ENCODE measurements at regions not wholly inside any gene's neighbourhood (a gene's known extent, or its start where the extent isn't known, plus 50 kb on each side); places are given as distances from the start of the nearest gene placed in this dataset.

DNA sequence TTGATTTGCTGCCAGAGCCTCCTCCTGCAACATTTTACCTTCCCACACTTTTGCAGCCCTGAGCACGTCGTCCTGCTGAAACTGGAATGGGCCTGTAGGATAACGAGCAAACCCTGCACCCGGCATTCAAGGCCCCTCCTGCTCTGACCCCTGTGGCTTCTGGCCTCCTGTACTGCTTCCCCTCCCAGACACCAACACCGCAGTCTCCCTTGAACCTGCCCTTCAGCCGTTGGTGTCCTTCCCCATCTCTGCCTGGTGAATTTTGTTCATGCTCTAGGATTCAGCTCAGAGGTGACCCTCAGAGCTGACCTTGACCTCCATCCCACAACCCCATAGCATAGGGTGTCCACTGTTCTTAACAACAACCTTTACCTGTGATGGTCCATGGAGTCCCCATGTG lies 535.1 kb downstream of the MATN1 start:
- WGBS = 83% methylated on average over 6 of the region's 6 CpGs
- DNase-seq (ENCODE audit: low read depth in 6 of 9, low spot score in 9 of 9) = no peak

DNA sequence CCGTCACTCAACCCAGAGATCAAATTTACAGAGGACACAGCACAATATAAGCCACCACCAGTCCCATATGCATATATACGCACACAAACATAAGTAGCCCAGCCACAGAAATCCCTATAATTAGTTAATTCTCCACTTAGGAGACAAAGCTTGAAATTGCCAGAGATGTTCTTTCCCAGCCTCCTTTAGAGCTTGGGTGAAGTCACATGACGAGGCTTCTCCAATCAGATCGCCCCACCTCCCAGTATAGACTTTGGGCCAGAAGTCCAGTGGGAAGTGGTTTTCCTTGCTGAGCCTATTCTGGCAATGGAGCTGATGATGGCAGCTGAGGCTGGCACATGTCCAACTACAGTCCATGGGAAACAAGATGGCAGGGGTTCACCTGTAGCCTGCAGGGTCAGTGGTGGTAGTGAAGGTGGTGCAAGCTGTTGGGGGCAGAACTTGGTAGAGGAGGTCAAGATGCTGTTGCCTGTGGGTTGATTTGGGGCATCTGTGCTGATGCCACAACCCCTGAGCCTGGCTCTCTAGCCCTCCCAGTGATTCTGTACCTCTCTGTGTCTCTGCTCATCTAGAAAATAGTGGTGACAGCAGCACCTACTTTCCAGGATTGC lies 535.9 kb downstream of the MATN1 start:
- Histone ChIP-seq H3K36me3 (ENCODE audit: control insufficient read depth in 2 of 2, insufficient read depth in 2 of 2, low read length in 1 of 2) (no peaks in the 10 kb centered on the region), H3K4me1 (ENCODE audit: control insufficient read depth in 2 of 2, insufficient read depth in 2 of 2, low read length in 2 of 2) (no peaks in the 10 kb centered on the region), H3K4me3 (ENCODE audit: low read length in 2 of 2) (no peak overlapping the region), H3K27me3 (ENCODE audit: control insufficient read depth in 2 of 2, insufficient read depth in 1 of 2, low read length in 1 of 2) (no peaks in the 10 kb centered on the region), H3K9me3 (ENCODE audit: control insufficient read depth in 2 of 2, insufficient read depth in 1 of 2, low read length in 1 of 2) (no peaks in the 10 kb centered on the region), H3K27ac (ENCODE audit: low read depth in 1 of 2, low read length in 1 of 2) (no peak overlapping the region)
- 96% methylated on average over 4 of the region's 4 CpGs for WGBS
- no peak for DNase-seq (ENCODE audit: low read depth in 6 of 9, low spot score in 9 of 9)

More for the DNA sequence above, 535.1 kb downstream of the MATN1 start:
- Histone ChIP-seq H3K27me3 (ENCODE audit: control insufficient read depth in 2 of 2, insufficient read depth in 1 of 2, low read length in 1 of 2) (no peaks in the 10 kb centered on the region), H3K4me1 (ENCODE audit: control insufficient read depth in 2 of 2, insufficient read depth in 2 of 2, low read length in 2 of 2) (no peaks in the 10 kb centered on the region), H3K4me3 (ENCODE audit: low read length in 2 of 2) (no peak overlapping the region), H3K27ac (ENCODE audit: low read depth in 1 of 2, low read length in 1 of 2) (no peak overlapping the region), H3K9me3 (ENCODE audit: control insufficient read depth in 2 of 2, insufficient read depth in 1 of 2, low read length in 1 of 2) (no peaks in the 10 kb centered on the region), H3K36me3 (ENCODE audit: control insufficient read depth in 2 of 2, insufficient read depth in 2 of 2, low read length in 1 of 2) (no peaks in the 10 kb centered on the region)

DNA sequence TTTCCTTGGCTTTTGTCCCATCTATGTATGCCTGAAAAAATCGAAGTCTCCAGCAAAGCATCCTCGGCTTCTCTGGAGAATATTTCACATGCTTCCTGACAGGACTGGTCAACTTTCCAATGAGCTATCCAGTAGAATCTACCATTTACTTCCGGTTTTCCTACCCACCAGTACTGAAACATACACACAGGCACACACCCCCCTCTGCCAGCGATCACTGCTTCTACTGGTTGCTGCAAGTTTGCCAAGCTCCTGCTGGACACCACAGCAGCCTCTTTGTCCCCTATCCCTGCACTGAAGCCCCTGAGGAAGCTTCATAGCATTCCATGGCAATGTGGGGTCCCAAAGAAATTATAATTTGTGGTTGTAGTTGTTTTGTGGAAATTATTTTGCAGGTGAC lies 536.8 kb downstream of the MATN1 start:
- DNase-seq (ENCODE audit: low read depth in 6 of 9, low spot score in 9 of 9) = no peak
- no peaks in the 10 kb centered on the region for H3K36me3 ChIP-seq (ENCODE audit: control insufficient read depth in 2 of 2, insufficient read depth in 2 of 2, low read length in 1 of 2)
- H3K27ac ChIP-seq (ENCODE audit: low read depth in 1 of 2, low read length in 1 of 2) = no peak overlapping the region
- H3K9me3 ChIP-seq (ENCODE audit: control insufficient read depth in 2 of 2, insufficient read depth in 1 of 2, low read length in 1 of 2) = no peaks in the 10 kb centered on the region
- no peak overlapping the region for H3K4me3 ChIP-seq (ENCODE audit: low read length in 2 of 2)
- no peaks in the 10 kb centered on the region for H3K27me3 ChIP-seq (ENCODE audit: control insufficient read depth in 2 of 2, insufficient read depth in 1 of 2, low read length in 1 of 2)
- no peaks in the 10 kb centered on the region for H3K4me1 ChIP-seq (ENCODE audit: control insufficient read depth in 2 of 2, insufficient read depth in 2 of 2, low read length in 2 of 2)
- 65% methylated on average over 4 of the region's 4 CpGs for WGBS

DNA sequence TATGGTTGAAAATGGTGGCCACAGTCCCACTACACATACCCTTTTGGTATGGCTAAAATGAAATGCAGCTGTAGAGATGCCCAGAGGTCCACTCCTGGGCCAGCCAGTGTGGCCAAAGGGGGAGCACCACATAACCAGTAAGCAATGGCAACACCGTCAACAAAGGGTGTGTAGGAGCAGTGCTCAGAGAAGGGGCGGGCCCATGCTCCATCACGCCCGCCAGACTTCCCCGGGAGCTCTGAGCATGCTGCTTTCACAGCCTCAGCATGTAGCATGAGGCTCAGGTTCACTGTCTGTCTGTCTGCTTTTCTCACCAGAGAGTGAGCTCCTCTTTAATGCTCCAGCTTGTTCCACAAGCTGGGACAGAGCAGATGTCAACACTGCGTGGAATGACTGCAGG lies 537.6 kb downstream of the MATN1 start:
- Histone ChIP-seq H3K4me1 (ENCODE audit: control insufficient read depth in 2 of 2, insufficient read depth in 2 of 2, low read length in 2 of 2) (no peaks in the 10 kb centered on the region), H3K27ac (ENCODE audit: low read depth in 1 of 2, low read length in 1 of 2) (no peak overlapping the region), H3K9me3 (ENCODE audit: control insufficient read depth in 2 of 2, insufficient read depth in 1 of 2, low read length in 1 of 2) (no peaks in the 10 kb centered on the region), H3K36me3 (ENCODE audit: control insufficient read depth in 2 of 2, insufficient read depth in 2 of 2, low read length in 1 of 2) (no peaks in the 10 kb centered on the region), H3K27me3 (ENCODE audit: control insufficient read depth in 2 of 2, insufficient read depth in 1 of 2, low read length in 1 of 2) (no peaks in the 10 kb centered on the region), H3K4me3 (ENCODE audit: low read length in 2 of 2) (no peak overlapping the region)
- 63% methylated on average over 6 of the region's 6 CpGs for WGBS
- DNase-seq (ENCODE audit: low read depth in 6 of 9, low spot score in 9 of 9) = no peak

DNA sequence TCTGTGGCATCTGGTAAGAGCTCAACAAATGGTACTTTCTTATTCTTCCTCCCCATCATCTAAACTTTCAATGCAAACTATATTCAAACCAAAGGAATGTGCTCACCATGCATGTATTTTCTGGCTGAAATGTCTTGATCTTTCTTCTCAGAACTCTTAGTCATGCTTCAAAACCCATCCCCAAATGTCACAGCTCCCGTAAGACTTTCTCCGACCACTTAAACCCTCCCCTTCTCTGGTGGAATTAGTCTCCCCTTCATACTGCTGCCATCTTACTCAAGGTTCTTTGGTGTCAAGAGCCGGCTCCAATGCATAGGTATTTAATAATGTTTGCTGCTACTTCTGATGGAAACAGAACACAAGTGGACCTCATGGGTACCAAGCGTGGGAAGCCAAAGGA lies 538.1 kb downstream of the MATN1 start:
- 97% methylated on average over 4 of the region's 4 CpGs for WGBS
- Histone ChIP-seq H3K4me1 (ENCODE audit: control insufficient read depth in 2 of 2, insufficient read depth in 2 of 2, low read length in 2 of 2) (no peaks in the 10 kb centered on the region), H3K27ac (ENCODE audit: low read depth in 1 of 2, low read length in 1 of 2) (no peak overlapping the region), H3K27me3 (ENCODE audit: control insufficient read depth in 2 of 2, insufficient read depth in 1 of 2, low read length in 1 of 2) (no peaks in the 10 kb centered on the region), H3K4me3 (ENCODE audit: low read length in 2 of 2) (no peak overlapping the region), H3K9me3 (ENCODE audit: control insufficient read depth in 2 of 2, insufficient read depth in 1 of 2, low read length in 1 of 2) (no peaks in the 10 kb centered on the region), H3K36me3 (ENCODE audit: control insufficient read depth in 2 of 2, insufficient read depth in 2 of 2, low read length in 1 of 2) (no peaks in the 10 kb centered on the region)
- no peak for DNase-seq (ENCODE audit: low read depth in 6 of 9, low spot score in 9 of 9)

DNA sequence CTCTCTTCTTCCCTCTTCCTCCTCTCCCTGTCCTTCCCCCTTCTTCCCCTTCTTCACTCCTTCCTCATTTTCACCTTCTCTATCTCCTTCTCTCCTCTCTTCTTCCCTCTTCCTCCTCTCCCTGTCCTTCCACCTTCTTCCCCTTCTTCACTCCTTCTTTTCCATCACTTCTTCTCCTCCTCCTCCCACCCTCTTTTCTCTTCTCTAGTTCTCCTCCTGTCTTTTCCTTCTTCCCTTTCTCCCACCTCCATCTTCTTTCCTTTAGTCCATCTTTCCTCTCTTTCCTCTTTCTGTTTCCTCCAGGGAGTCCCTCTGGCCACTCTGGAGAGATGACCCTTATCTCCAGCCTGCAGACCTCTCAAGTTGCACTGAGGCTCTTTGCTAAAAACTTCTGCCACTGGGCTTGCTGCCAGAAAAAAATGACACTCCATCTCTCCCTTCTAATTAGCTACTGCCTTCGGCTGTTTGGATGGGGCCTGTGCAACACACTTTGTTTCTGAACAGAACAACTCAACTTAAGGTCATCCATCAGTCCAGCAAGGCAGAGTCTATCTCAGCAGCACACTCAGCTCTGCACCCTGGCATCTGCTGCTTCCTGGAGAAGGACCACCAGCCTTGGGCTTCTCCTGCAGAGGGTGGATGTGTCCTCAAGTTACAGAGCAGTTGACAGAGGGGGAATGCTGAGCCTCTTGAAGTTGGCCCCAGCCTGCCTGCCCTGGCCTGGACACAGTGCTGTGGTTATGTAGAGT lies 538.8 kb downstream of the MATN1 start:
- 65% methylated on average over 1 of the region's 1 CpG for WGBS
- Histone ChIP-seq H3K4me3 (ENCODE audit: low read length in 2 of 2) (no peak overlapping the region), H3K9me3 (ENCODE audit: control insufficient read depth in 2 of 2, insufficient read depth in 1 of 2, low read length in 1 of 2) (no peaks in the 10 kb centered on the region), H3K4me1 (ENCODE audit: control insufficient read depth in 2 of 2, insufficient read depth in 2 of 2, low read length in 2 of 2) (no peaks in the 10 kb centered on the region), H3K27me3 (ENCODE audit: control insufficient read depth in 2 of 2, insufficient read depth in 1 of 2, low read length in 1 of 2) (no peaks in the 10 kb centered on the region), H3K36me3 (ENCODE audit: control insufficient read depth in 2 of 2, insufficient read depth in 2 of 2, low read length in 1 of 2) (no peaks in the 10 kb centered on the region), H3K27ac (ENCODE audit: low read depth in 1 of 2, low read length in 1 of 2) (no peak overlapping the region)
- DNase-seq (ENCODE audit: low read depth in 6 of 9, low spot score in 9 of 9) = no peak

DNA sequence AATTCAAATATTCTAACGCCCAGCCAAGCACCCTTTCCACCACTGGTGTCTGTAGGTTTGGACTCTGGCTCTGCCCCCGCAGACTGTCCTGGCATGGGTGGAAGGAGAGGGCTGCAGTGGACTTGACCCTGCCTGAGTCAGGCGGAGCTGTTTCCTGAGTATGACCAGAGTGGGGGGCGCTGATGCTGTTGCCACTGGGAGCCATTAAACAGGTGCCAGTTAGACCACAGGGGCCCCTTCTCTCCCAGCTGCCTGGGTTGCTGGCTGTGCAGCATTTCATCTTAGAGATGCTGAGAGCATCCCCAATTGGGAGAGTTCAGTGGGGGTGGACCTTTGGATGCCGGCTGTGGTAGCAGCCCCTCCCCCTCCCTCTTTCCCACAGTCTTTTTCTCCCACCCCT lies 539.5 kb downstream of the MATN1 start:
- Histone ChIP-seq H3K36me3 (ENCODE audit: control insufficient read depth in 2 of 2, insufficient read depth in 2 of 2, low read length in 1 of 2) (no peaks in the 10 kb centered on the region), H3K4me3 (ENCODE audit: low read length in 2 of 2) (no peak overlapping the region), H3K27ac (ENCODE audit: low read depth in 1 of 2, low read length in 1 of 2) (no peak overlapping the region), H3K9me3 (ENCODE audit: control insufficient read depth in 2 of 2, insufficient read depth in 1 of 2, low read length in 1 of 2) (no peaks in the 10 kb centered on the region), H3K27me3 (ENCODE audit: control insufficient read depth in 2 of 2, insufficient read depth in 1 of 2, low read length in 1 of 2) (no peaks in the 10 kb centered on the region), H3K4me1 (ENCODE audit: control insufficient read depth in 2 of 2, insufficient read depth in 2 of 2, low read length in 2 of 2) (no peaks in the 10 kb centered on the region)
- DNase-seq (ENCODE audit: low read depth in 6 of 9, low spot score in 9 of 9) = no peak
- 82% methylated on average over 5 of the region's 5 CpGs for WGBS

DNA sequence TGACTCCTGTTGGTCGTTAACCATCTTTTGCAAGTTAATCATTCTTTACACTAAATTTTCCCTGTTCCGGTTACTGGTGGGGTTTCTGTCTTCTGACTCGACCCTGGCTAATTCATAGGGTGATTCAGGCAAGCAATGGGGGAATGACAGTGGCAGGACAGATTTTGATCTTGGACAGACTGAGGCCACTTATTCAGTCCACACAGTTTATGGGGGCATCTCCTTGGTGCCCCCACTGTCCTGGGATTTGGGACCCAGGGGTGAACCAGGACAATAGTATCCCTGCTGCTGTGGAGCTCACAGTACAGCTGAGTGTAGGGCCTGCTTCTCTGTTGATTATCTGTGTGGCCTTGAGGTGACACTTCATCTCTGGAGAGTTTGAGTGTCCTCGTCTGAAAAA lies 540.4 kb downstream of the MATN1 start:
- Histone ChIP-seq H3K36me3 (ENCODE audit: control insufficient read depth in 2 of 2, insufficient read depth in 2 of 2, low read length in 1 of 2) (no peaks in the 10 kb centered on the region), H3K27ac (ENCODE audit: low read depth in 1 of 2, low read length in 1 of 2) (no peak overlapping the region), H3K4me1 (ENCODE audit: control insufficient read depth in 2 of 2, insufficient read depth in 2 of 2, low read length in 2 of 2) (no peaks in the 10 kb centered on the region), H3K27me3 (ENCODE audit: control insufficient read depth in 2 of 2, insufficient read depth in 1 of 2, low read length in 1 of 2) (no peaks in the 10 kb centered on the region), H3K9me3 (ENCODE audit: control insufficient read depth in 2 of 2, insufficient read depth in 1 of 2, low read length in 1 of 2) (no peaks in the 10 kb centered on the region), H3K4me3 (ENCODE audit: low read length in 2 of 2) (no peak overlapping the region)
- DNase-seq (ENCODE audit: low read depth in 6 of 9, low spot score in 9 of 9) = no peak
- 91% methylated on average over 4 of the region's 4 CpGs for WGBS

DNA sequence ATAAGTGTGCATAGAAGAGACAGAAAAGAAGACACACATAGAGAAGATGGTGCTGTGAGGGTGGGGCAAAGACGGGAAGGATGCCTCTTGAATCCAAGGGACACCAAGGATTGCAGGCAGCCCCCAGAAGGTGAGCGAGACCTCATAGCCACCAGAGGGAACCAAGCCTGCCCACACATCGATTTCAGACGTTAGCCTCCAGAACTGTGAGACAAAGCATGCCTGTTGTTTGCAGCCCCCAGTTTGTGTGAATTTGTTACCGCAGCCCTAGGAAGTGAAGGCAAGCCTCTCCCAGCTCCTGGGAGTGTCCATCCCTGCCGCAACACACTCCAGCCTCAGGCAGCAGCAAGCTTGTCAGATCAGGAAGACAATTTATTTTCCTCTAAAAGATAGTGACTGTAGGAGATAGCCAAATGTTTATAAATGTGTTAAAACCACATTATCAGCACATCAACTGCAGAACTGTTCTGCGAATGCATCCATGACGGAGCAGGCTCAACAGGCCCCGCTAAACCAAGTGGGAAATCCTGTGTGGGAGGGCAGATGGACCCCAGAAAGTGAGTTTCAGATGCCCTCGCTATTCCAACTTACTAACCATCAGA lies 543.3 kb downstream of the MATN1 start:
- Histone ChIP-seq H3K27me3 (ENCODE audit: control insufficient read depth in 2 of 2, insufficient read depth in 1 of 2, low read length in 1 of 2) (no peaks in the 10 kb centered on the region), H3K9me3 (ENCODE audit: control insufficient read depth in 2 of 2, insufficient read depth in 1 of 2, low read length in 1 of 2) (no peaks in the 10 kb centered on the region), H3K36me3 (ENCODE audit: control insufficient read depth in 2 of 2, insufficient read depth in 2 of 2, low read length in 1 of 2) (no peaks in the 10 kb centered on the region), H3K27ac (ENCODE audit: low read depth in 1 of 2, low read length in 1 of 2) (no peak overlapping the region), H3K4me3 (ENCODE audit: low read length in 2 of 2) (no peak overlapping the region), H3K4me1 (ENCODE audit: control insufficient read depth in 2 of 2, insufficient read depth in 2 of 2, low read length in 2 of 2) (no peaks in the 10 kb centered on the region)
- no peak for DNase-seq (ENCODE audit: low read depth in 6 of 9, low spot score in 9 of 9)
- WGBS = 78% methylated on average over 10 of the region's 10 CpGs
